Stomach (tissue), 8 donors: ENCODE measurements at regions not wholly inside any gene's neighbourhood (a gene's known extent, or its start where the extent isn't known, plus 50 kb on each side); places are given as distances from the start of the nearest gene placed in this dataset.

Source experiments
- DNase-seq, 2 donors: peaks; one replicate each; pipeline versions ENCODE4 v3.0.0 to v3.0.0-alpha.2; 2013 to 2019
- H3K27ac ChIP-seq, 5 donors: fragments of 200-600 bp in 4 of 5; sonication (generic) in 4 of 5; one replicate each; pipeline ENCODE4 v1.5.1; 2013 to 2019; ENCODE audit warnings: mild to moderate bottlenecking in 1 of 5, moderate library complexity in 1 of 5
- H3K27me3 ChIP-seq, 3 donors: fragments of 200-600 bp; sonication (generic); one replicate each; pipeline ENCODE4 v1.5.1; 2017 to 2019; ENCODE audit warnings: mixed run types in 1 of 3
- H3K36me3 ChIP-seq, 4 donors: fragments of 200-600 bp; sonication (generic); 1 replicate in 3 of 4; 2 replicates in 1 of 4; pipeline ENCODE4 v1.5.1; 2016 to 2019
- H3K4me1 ChIP-seq, 4 donors: fragments of 200-600 bp; sonication (generic); one replicate each; pipeline ENCODE4 v1.5.1; 2016 to 2019
- H3K4me3 ChIP-seq, 4 donors: fragments of 200-600 bp; sonication (generic) in 3 of 4; one replicate each; pipeline ENCODE4 v1.5.1; 2016 to 2019; ENCODE audit warnings: mild to moderate bottlenecking in 1 of 4
- H3K9me3 ChIP-seq, 4 donors: fragments of 200-600 bp; sonication (generic); one replicate each; pipeline ENCODE4 v1.5.1; 2016 to 2019
- EP300 ChIP-seq: sonication (generic); formaldehyde crosslinking; IDR thresholded peaks from one replicate; pipeline ENCODE4 v1.6.1; 2017; ENCODE audit warnings: antibody characterized with exemption
- POLR2A ChIP-seq, 4 donors: fragments of 450-650 bp; IDR thresholded peaks; one replicate each; pipeline ENCODE4 v1.6.1; 2016; ENCODE audit warnings: antibody characterized with exemption in 4 of 4, control low read depth in 2 of 4, mild to moderate bottlenecking in 1 of 4, moderate library complexity in 1 of 4
- POLR2AphosphoS5 ChIP-seq, 3 donors: sonication (generic); formaldehyde crosslinking; IDR thresholded peaks; one replicate each; pipeline ENCODE4 v1.6.1; 2016; ENCODE audit warnings: antibody characterized with exemption in 3 of 3
- WGBS, 5 donors: extraction: QIAGEN DNeasy Blood & Tissue Kit in 3 of 5; methylation state at CpG; one replicate each; pipeline versions ENCODE4 v1.1.5 to v1.1.7; 2013 to 2018; 5-methylcytosine and 5-hydroxymethylcytosine counted together
- intact Hi-C: fragments of 100-400 bp; cut with DNase I; formaldehyde crosslinking; loops from one replicate; pipeline ENCODE4 v1.15.1; 2023; ENCODE audit warnings: low total_unique reads
- TF ChIP-seq, protein P1 (sequence below), 7 experiments: fragments of 450-650 bp in 4 of 7; fragments of 200-600 bp in 3 of 7; sonication (generic) in 3 of 7; IDR thresholded peaks; one replicate each; pipeline ENCODE4 v1.5.1; 2016 to 2019; ENCODE audit warnings: antibody characterized with exemption in 7 of 7, control low read depth in 2 of 7, mild to moderate bottlenecking in 1 of 7
- donor health status: healthy with polysubstance abuse.
- donor health status: Bipolar disorder and iron deficiency.
- donor health status: healthy.

DNA sequence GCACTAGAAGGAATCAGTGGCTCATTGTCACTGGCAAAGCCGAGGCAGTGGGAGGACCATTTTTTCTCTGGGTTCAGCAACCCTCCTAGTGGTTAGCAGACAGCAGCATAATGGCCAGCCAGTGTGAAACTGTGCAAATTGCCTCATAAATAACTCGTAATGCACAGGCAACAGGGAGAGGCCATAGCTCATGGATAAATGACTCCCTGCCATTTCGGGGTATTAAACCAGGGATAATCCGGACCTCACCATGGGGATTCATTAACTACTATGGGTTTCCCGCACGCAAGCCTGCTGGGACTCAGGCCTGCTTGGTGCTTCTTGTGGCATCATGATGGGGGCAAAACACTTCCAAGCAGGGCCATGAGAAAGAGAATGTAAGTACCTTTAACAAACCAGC is 158.2 kb upstream of the CHD6 start:
- peaks cover 0 to 18% (median 5%) of the 10 kb centered on the region in 3 donors for H3K27me3 ChIP-seq
- WGBS, 5 donors = 73 to 84% (median 80%) methylated on average over 6 of the region's 6 CpGs
- H3K27ac ChIP-seq = no peak overlapping the region
- TF ChIP-seq POLR2AphosphoS5 (IDR thresholded peaks at IDR 0.05) (no peak), EP300 (no peak), POLR2A (IDR thresholded peaks at IDR 0.05) (no peak)
- TF ChIP-seq, protein P1, sequence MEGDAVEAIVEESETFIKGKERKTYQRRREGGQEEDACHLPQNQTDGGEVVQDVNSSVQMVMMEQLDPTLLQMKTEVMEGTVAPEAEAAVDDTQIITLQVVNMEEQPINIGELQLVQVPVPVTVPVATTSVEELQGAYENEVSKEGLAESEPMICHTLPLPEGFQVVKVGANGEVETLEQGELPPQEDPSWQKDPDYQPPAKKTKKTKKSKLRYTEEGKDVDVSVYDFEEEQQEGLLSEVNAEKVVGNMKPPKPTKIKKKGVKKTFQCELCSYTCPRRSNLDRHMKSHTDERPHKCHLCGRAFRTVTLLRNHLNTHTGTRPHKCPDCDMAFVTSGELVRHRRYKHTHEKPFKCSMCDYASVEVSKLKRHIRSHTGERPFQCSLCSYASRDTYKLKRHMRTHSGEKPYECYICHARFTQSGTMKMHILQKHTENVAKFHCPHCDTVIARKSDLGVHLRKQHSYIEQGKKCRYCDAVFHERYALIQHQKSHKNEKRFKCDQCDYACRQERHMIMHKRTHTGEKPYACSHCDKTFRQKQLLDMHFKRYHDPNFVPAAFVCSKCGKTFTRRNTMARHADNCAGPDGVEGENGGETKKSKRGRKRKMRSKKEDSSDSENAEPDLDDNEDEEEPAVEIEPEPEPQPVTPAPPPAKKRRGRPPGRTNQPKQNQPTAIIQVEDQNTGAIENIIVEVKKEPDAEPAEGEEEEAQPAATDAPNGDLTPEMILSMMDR (IDR thresholded peaks at IDR 0.05) = no peak
- H3K9me3 ChIP-seq = no peaks in the 10 kb centered on the region
- no peaks in the 10 kb centered on the region for H3K4me1 ChIP-seq
- intact Hi-C loops = no loop called here
- DNase-seq = no peak
- no peak overlapping the region for H3K4me3 ChIP-seq
- no peaks in the 10 kb centered on the region for H3K36me3 ChIP-seq

DNA sequence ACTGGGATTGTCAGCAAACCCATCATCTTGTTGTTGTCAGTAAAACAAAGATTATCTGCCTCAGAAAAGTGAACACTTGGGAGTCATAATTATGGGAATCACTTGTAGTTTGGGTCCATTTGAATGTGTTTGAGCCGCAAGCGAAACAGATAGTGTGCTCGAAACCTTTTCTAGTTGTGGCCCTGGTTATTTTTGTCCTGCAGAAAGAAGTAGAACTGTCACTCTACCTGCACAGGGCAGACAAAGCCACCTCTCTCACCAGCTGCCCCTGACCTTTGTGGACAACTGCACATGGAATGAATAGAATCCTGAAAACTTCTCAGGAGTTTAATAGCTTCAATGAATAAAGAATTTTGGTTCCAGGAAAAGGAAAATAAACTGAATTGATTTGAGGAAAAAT is 156.1 kb upstream of the CHD6 start:
- TF ChIP-seq EP300 (no peak), POLR2A (IDR thresholded peaks at IDR 0.05) (no peak), POLR2AphosphoS5 (IDR thresholded peaks at IDR 0.05) (no peak)
- TF ChIP-seq, protein P1 (IDR thresholded peaks at IDR 0.05) = no peak

DNA sequence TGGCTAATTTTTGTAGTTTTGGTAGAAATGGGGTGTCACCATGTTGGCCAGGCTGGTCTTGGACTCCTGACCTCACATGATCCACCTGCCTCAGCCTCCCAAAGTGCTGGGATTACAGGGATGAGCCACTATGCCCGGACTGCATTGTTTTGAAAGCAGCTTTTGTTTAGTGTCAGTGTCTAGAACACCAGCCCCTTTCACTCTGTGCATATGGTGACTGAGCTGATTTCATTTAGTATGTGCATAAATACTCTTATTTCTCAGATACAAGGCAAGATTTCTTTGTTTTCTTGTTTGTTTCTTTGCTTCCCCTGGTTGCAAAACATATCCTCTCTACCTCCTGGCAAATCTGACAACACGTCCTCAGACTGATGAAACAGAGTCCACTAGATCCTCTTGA is 152.8 kb upstream of the CHD6 start:
- intact Hi-C loops = no loop called here
- Histone ChIP-seq H3K27ac (no peak overlapping the region), H3K9me3 (no peaks in the 10 kb centered on the region), H3K27me3 (peaks cover 0 to 14% (median 5%) of the 10 kb centered on the region in 3 donors), H3K36me3 (no peaks in the 10 kb centered on the region), H3K4me1 (no peaks in the 10 kb centered on the region), H3K4me3 (no peak overlapping the region)
- no peak for TF ChIP-seq EP300
- TF ChIP-seq, protein P1 (IDR thresholded peaks at IDR 0.05) = no peak
- no peak for TF ChIP-seq POLR2AphosphoS5 (IDR thresholded peaks at IDR 0.05)
- no peak for TF ChIP-seq POLR2A (IDR thresholded peaks at IDR 0.05)
- WGBS, 5 donors = 63 to 86% (median 66%) methylated on average over 2 of the region's 2 CpGs
- no peak for DNase-seq

More for the DNA sequence above, 156.1 kb upstream of the CHD6 start:
- Histone ChIP-seq H3K27ac (no peak overlapping the region), H3K36me3 (no peaks in the 10 kb centered on the region), H3K27me3 (peaks cover 0 to 24% (median 5%) of the 10 kb centered on the region in 3 donors), H3K4me1 (no peaks in the 10 kb centered on the region), H3K4me3 (no peak overlapping the region), H3K9me3 (no peaks in the 10 kb centered on the region)
- DNase-seq = no peak
- 87 to 92% (median 89%) methylated on average over 3 of the region's 3 CpGs for whole genome bisulfite sequencing, 5 donors
- intact Hi-C loops = no loop called here

DNA sequence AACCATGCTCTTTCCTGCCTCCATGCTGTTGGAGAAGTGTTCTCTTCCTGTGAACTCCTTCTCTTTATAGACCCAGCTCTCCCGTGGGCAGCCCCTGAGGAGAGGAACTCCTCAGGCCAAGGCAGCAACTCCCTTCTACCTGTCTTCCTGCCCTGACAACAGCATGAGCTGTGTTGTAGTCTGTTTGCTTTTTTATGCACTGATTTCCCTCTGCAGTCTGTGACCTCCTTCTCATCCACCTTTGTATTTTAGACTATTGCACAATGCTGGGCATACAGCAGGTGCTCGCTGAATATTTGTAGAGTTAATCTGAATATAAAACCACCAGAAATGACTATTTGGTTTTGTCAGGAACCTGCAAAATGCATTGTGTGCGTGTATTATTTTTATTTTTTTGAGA is 152.2 kb upstream of the CHD6 start:
- H3K4me3 ChIP-seq = no peak overlapping the region
- no peaks in the 10 kb centered on the region for H3K9me3 ChIP-seq
- DNase-seq = no peak
- H3K27ac ChIP-seq = no peak overlapping the region
- 36 to 51% (median 46%) methylated on average over 3 of the region's 3 CpGs for WGBS, 5 donors
- no peaks in the 10 kb centered on the region for H3K36me3 ChIP-seq
- no peak for TF ChIP-seq EP300
- no peak for TF ChIP-seq POLR2A (IDR thresholded peaks at IDR 0.05)
- TF ChIP-seq, protein P1 (IDR thresholded peaks at IDR 0.05) = no peak
- TF ChIP-seq POLR2AphosphoS5 (IDR thresholded peaks at IDR 0.05) = no peak
- H3K4me1 ChIP-seq = no peaks in the 10 kb centered on the region
- intact Hi-C loops = no loop called here
- H3K27me3 ChIP-seq = peaks cover 0 to 14% (median 5%) of the 10 kb centered on the region in 3 donors
